ENCODE measurements at regions not wholly inside any gene's neighbourhood (a gene's known extent, or its start where the extent isn't known, plus 50 kb on each side); places are given as distances from the start of the nearest gene placed in this dataset.

DNA sequence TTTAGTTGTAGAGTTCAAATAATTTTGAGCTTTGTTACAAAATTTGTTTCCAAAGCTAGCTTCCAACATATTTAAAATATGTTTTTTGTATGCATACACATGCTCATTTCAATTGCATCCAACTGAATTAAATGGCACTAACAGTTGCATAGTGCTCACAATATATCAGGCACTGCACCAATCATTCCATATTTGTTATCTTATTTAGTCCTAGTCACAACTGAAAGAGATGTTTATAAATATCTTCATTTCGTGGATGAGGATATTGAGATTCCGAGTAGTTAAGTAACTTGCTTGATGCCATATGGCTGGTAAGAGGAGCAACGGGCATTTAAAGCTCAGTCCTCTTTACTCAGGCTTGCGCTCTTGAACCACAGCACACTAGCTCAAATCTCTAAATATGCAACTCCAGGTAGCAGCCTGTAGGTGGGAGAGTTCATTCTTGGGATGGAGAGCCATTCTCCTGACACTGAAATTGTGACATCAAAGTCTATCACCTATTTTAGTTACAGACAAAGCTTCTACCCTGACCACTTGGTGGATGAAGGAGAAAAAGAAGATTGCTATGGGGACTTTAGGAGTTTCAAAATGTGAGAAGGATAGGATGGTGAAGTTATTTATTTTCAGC, 118.0 kb upstream of the CA10 start:
- Histone ChIP-seq H2AK5ac (ENCODE audit: low read depth, low read length) (no peak overlapping the region), H2AFZ (replicated peaks; ENCODE audit: low read length, poor library complexity) (no peak overlapping the region), H4K20me1 (ENCODE audit: insufficient read depth, low read length) (no peaks in the 10 kb centered on the region), H4K91ac (ENCODE audit: insufficient read depth, low read depth, low read length) (no peak overlapping the region), H3K4ac (ENCODE audit: low read depth, low read length) (no peak overlapping the region), H3K14ac (replicated peaks; ENCODE audit: low read depth, low read length) (no peak overlapping the region), H3K18ac (ENCODE audit: low read depth, low read length) (no peak overlapping the region), H3K23ac (ENCODE audit: low read depth, low read length) (no peak overlapping the region), H2BK15ac (ENCODE audit: low read depth, low read length) (no peak overlapping the region), H3K4me3 (ENCODE audit: insufficient read depth, low read depth, low read length) (no peak overlapping the region), H4K5ac (ENCODE audit: low read depth, low read length) (no peak overlapping the region), H4K8ac (ENCODE audit: low read depth in 2 of 2, low read length in 2 of 2) (no peak overlapping the region), H2BK120ac (ENCODE audit: low read depth, low read length) (no peak overlapping the region), H3K4me1 (ENCODE audit: control insufficient read depth, insufficient read depth, low read length) (no peaks in the 10 kb centered on the region), H2BK5ac (ENCODE audit: low read depth, low read length, poor library complexity, severe bottlenecking) (no peak overlapping the region), H2BK20ac (ENCODE audit: low read depth, low read length) (no peak overlapping the region), H3K56ac (ENCODE audit: extremely low read depth, insufficient read depth, low read length) (no peak overlapping the region), H3K4me2 (ENCODE audit: low read depth, low read length) (no peak overlapping the region), H3K27ac (ENCODE audit: insufficient read depth, low read length) (no peak overlapping the region), H3K9me1 (ENCODE audit: insufficient read depth, low read length) (no peaks in the 10 kb centered on the region), H3K36me3 (ENCODE audit: control insufficient read depth, insufficient read depth, low read length) (no peaks in the 10 kb centered on the region), H3K79me1 (ENCODE audit: low read depth in 1 of 2, low read length in 2 of 2) (no peaks in the 10 kb centered on the region), H3K9me3 (ENCODE audit: control insufficient read depth, insufficient read depth, low read length) (peaks cover 10% of the 10 kb centered on the region), H2AK9ac (replicated peaks; ENCODE audit: low read depth, low read length, poor library complexity) (no peak overlapping the region), H3K27me3 (ENCODE audit: control insufficient read depth, insufficient read depth, low read length) (no peaks in the 10 kb centered on the region), H3K9ac (ENCODE audit: low read depth, low read length) (no peak overlapping the region)
- intact Hi-C loops (cut with micrococcal nuclease) (no loop called here), dilution Hi-C loops (cut with HindIII; ENCODE audit: low sequenced_read_pairs, unreplicated experiment) (no loop called here), in situ Hi-C loops (cut with MboI; ENCODE audit: low sequenced_read_pairs) (no loop called here)
- no CpG with 5 or more reads among the region's 4 CpGs for WGBS, 2 experiments (ENCODE audit: extremely low coverage in 2 of 2, insufficient read length in 1 of 2)
- POLR2A ChIA-PET (ENCODE audit: unreplicated experiment) = no interaction called here
- ATAC-seq (ENCODE audit: low read depth) (no peak), DNase-seq (no peak)
- no TSS peak for BruUV-seq (replicated peaks)
- TF ChIP-seq BHLHE40 (IDR thresholded peaks at IDR 0.05; ENCODE audit: low read depth, low read length) (no peak), FOS (IDR thresholded peaks at IDR 0.05; ENCODE audit: low read depth, low read length) (no peak)
- CTCF ChIA-PET = no interaction called here

All from IMR-90 (cell line).